HepG2 (cell line): ENCODE measurements at regions not wholly inside any gene's neighbourhood (a gene's known extent, or its start where the extent isn't known, plus 50 kb on each side); places are given as distances from the start of the nearest gene placed in this dataset.

Experiments used
- ATAC-seq: fragments of 200-7000 bp; cut with Tn5 transposase; 3 replicates; pipeline ENCODE4 v1.9.1; 2020; ENCODE audit warnings: mild to moderate bottlenecking, moderate library complexity
- BruUV-seq: library from RNA; stranded (reverse); fragments of 400-500 nt; replicated peaks from 2 replicates; lab custom pipeline; 2021; lab: Mats Ljungman, UMichigan
- CTCF ChIA-PET: fragments of 300-600 bp; formaldehyde crosslinking; extraction: SDS; loops from one replicate; lab custom pipeline; 2021; ENCODE audit warnings: low total read pairs, inconsistent platforms, low intra/inter-chr PET ratio; lab: Yijun Ruan, JAX
- POLR2A ChIA-PET: fragments of 350-600 bp; sonication (Branson Sonifier 250); formaldehyde crosslinking; loops from one replicate; lab custom pipeline; 2020; ENCODE audit warnings: antibody characterized with exemption, inconsistent platforms; lab: Yijun Ruan, JAX
- DNase-seq: peaks from one replicate; pipeline ENCODE4 v3.0.0-alpha.2; 2015; ENCODE audit warnings: low spot score
- FAIRE-seq: peaks from 3 replicates; lab custom pipeline; 2011; peaks lifted over from hg19 to GRCh38; lab: Jason Lieb, UNC
- H2AFZ ChIP-seq: one replicate; pipeline ENCODE4 v1.6.1; 2011; ENCODE audit warnings: low read length, inconsistent platforms
- H3K27ac ChIP-seq: fragments of 300-600 bp; 3 replicates; pipeline ENCODE4 v1.8.0; 2011; ENCODE audit warnings: mixed run types, mild to moderate bottlenecking, mixed read lengths, low read length, inconsistent platforms; ENCODE audit not compliant: insufficient read depth; ENCODE audit errors: extremely low read length
- H3K27me3 ChIP-seq, 2 experiments: fragments of 200-600 bp in 1 of 2; 2 replicates in 1 of 2; 3 replicates in 1 of 2; pipeline versions ENCODE4 v1.6.0 to v1.8.0; 2011; ENCODE audit warnings: low read length in 2 of 2, mild to moderate bottlenecking in 2 of 2, moderate library complexity in 2 of 2, inconsistent platforms in 1 of 2; ENCODE audit not compliant: insufficient read depth in 2 of 2, control insufficient read depth in 1 of 2
- H3K36me3 ChIP-seq, 2 experiments: fragments of 200-600 bp in 1 of 2; replicated peaks in 1 of 2; 2 replicates in 1 of 2; 3 replicates in 1 of 2; pipeline versions ENCODE4 v1.5.1 to v1.8.0; 2011; ENCODE audit warnings: low read length in 2 of 2, inconsistent platforms in 1 of 2; ENCODE audit not compliant: insufficient read depth in 2 of 2, control insufficient read depth in 1 of 2
- H3K4me1 ChIP-seq: 2 replicates; pipeline ENCODE4 v1.5.1; 2012; ENCODE audit warnings: low read length, inconsistent platforms; ENCODE audit not compliant: insufficient read depth
- H3K4me2 ChIP-seq: 2 replicates; pipeline ENCODE4 v1.6.0; 2011; ENCODE audit warnings: low read depth, low read length, inconsistent platforms
- H3K4me3 ChIP-seq, 3 experiments: fragments of 200-600 bp in 1 of 3; sonication (generic), shearing (Covaris generic) in 1 of 3; replicated peaks in 1 of 3; 2 replicates each; pipeline ENCODE4 v1.5.1; 2011 to 2016; ENCODE audit warnings: low read length in 3 of 3, inconsistent platforms in 2 of 3, low read depth in 2 of 3, mild to moderate bottlenecking in 2 of 3, control low read depth in 1 of 3, mixed read lengths in 1 of 3; ENCODE audit not compliant: insufficient read depth in 1 of 3
- H3K79me2 ChIP-seq: one replicate; pipeline ENCODE4 v1.6.1; 2011; ENCODE audit warnings: low read length, inconsistent platforms; ENCODE audit not compliant: insufficient read depth
- H3K9ac ChIP-seq: 2 replicates; pipeline ENCODE4 v1.6.0; 2011; ENCODE audit warnings: mild to moderate bottlenecking, low read depth, low read length, inconsistent platforms; ENCODE audit not compliant: insufficient read depth
- H3K9me3 ChIP-seq: 2 replicates; pipeline ENCODE4 v1.5.1; 2012; ENCODE audit warnings: mild to moderate bottlenecking, low read length
- H4K20me1 ChIP-seq: 2 replicates; pipeline ENCODE4 v1.6.0; 2011; ENCODE audit warnings: inconsistent platforms, mild to moderate bottlenecking, low read length, moderate library complexity; ENCODE audit not compliant: insufficient read depth
- PAF1 ChIP-seq: IDR thresholded peaks from 2 replicates; pipeline ENCODE4 v1.6.1; 2016; ENCODE audit warnings: missing genetic modification reagents, missing compliant biosample characterization
- ZBTB8A ChIP-seq: sonication (generic); formaldehyde crosslinking; IDR thresholded peaks from 2 replicates; pipeline ENCODE4 v1.4.0; 2020; ENCODE audit warnings: mild to moderate bottlenecking, low read depth, missing genetic modification reagents, borderline replicate concordance
- ZMYM4 ChIP-seq: sonication (generic); formaldehyde crosslinking; IDR thresholded peaks from 2 replicates; pipeline ENCODE4 v1.8.1; 2023; ENCODE audit warnings: mild to moderate bottlenecking, missing genetic modification reagents
- ZNF460 ChIP-seq: sonication (generic); formaldehyde crosslinking; IDR thresholded peaks from 2 replicates; pipeline ENCODE4 v1.5.1; 2020; ENCODE audit warnings: missing genetic modification reagents, mild to moderate bottlenecking, borderline replicate concordance
- ZNF570 ChIP-seq: sonication (generic); formaldehyde crosslinking; IDR thresholded peaks from 2 replicates; pipeline ENCODE4 v1.4.0; 2020; ENCODE audit warnings: mild to moderate bottlenecking, missing genetic modification reagents, borderline replicate concordance
- ZNF619 ChIP-seq: sonication (generic); formaldehyde crosslinking; IDR thresholded peaks from 2 replicates; pipeline ENCODE4 v1.4.0; 2020; ENCODE audit warnings: mild to moderate bottlenecking, missing genetic modification reagents
- WGBS: methylation state at CpG from one replicate; pipeline ENCODE4 v1.1.6; 2017; ENCODE audit warnings: low lambda C conversion rate; 5-methylcytosine and 5-hydroxymethylcytosine counted together
- in situ Hi-C: cut with HindIII; loops from 2 replicates; pipeline ENCODE4 v1.10.0; 2017; ENCODE audit warnings: low pct_unique_long_range_greater_than_20kb; ENCODE audit not compliant: extremely low pct_ligation_motif_present
- intact Hi-C: fragments of 100-400 bp; cut with micrococcal nuclease; formaldehyde crosslinking; loops from one replicate; pipeline ENCODE4 v1.10.0; 2022; ENCODE audit not compliant: unreplicated experiment
- TF ChIP-seq, protein P1 (sequence below): sonication (generic); formaldehyde crosslinking; IDR thresholded peaks from 2 replicates; pipeline ENCODE4 v1.4.0; 2020; ENCODE audit warnings: mild to moderate bottlenecking, missing genetic modification reagents, borderline replicate concordance
- TF ChIP-seq, protein P2 (sequence below): IDR thresholded peaks from 2 replicates; pipeline ENCODE4 v1.6.1; 2012; ENCODE audit warnings: low read length, improper control_type of control experiment
- TF ChIP-seq, protein P3 (sequence below): fragments of 450-650 bp; IDR thresholded peaks from 2 replicates; pipeline ENCODE4 v1.6.1; 2016

DNA sequence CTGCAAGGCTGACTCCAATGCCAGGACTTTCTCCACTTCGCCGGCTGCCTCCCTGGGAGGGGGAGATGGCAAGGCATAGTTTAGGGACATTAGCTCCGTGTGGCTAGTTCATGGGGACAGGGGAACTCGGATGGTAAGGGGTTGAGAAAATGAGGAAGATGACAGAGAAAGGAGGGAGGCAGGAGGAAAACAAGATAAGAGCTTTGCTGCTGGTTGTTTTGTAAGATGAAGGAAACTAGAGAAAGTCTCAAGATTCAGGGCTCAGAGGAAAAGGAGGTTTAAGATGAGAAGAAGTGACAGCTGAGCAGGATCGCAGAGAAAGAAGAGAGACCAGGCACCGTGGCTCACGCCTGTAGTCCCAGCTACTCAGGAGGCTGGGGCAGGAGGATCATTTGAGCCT lies 180.9 kb upstream of the RREB1 start:
- no peak overlapping the region for H3K27ac ChIP-seq
- 61% methylated on average over 7 of the region's 7 CpGs for WGBS
- TF ChIP-seq, protein P1, sequence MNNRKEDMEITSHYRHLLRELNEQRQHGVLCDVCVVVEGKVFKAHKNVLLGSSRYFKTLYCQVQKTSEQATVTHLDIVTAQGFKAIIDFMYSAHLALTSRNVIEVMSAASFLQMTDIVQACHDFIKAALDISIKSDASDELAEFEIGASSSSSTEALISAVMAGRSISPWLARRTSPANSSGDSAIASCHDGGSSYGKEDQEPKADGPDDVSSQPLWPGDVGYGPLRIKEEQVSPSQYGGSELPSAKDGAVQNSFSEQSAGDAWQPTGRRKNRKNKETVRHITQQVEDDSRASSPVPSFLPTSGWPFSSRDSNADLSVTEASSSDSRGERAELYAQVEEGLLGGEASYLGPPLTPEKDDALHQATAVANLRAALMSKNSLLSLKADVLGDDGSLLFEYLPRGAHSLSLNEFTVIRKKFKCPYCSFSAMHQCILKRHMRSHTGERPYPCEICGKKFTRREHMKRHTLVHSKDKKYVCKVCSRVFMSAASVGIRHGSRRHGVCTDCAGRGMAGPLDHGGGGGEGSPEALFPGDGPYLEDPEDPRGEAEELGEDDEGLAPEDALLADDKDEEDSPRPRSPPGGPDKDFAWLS (CRISPR knock-in tag) = no peak
- TF ChIP-seq, protein P2, sequence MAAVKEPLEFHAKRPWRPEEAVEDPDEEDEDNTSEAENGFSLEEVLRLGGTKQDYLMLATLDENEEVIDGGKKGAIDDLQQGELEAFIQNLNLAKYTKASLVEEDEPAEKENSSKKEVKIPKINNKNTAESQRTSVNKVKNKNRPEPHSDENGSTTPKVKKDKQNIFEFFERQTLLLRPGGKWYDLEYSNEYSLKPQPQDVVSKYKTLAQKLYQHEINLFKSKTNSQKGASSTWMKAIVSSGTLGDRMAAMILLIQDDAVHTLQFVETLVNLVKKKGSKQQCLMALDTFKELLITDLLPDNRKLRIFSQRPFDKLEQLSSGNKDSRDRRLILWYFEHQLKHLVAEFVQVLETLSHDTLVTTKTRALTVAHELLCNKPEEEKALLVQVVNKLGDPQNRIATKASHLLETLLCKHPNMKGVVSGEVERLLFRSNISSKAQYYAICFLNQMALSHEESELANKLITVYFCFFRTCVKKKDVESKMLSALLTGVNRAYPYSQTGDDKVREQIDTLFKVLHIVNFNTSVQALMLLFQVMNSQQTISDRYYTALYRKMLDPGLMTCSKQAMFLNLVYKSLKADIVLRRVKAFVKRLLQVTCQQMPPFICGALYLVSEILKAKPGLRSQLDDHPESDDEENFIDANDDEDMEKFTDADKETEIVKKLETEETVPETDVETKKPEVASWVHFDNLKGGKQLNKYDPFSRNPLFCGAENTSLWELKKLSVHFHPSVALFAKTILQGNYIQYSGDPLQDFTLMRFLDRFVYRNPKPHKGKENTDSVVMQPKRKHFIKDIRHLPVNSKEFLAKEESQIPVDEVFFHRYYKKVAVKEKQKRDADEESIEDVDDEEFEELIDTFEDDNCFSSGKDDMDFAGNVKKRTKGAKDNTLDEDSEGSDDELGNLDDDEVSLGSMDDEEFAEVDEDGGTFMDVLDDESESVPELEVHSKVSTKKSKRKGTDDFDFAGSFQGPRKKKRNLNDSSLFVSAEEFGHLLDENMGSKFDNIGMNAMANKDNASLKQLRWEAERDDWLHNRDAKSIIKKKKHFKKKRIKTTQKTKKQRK = no peak
- TF ChIP-seq, protein P3, sequence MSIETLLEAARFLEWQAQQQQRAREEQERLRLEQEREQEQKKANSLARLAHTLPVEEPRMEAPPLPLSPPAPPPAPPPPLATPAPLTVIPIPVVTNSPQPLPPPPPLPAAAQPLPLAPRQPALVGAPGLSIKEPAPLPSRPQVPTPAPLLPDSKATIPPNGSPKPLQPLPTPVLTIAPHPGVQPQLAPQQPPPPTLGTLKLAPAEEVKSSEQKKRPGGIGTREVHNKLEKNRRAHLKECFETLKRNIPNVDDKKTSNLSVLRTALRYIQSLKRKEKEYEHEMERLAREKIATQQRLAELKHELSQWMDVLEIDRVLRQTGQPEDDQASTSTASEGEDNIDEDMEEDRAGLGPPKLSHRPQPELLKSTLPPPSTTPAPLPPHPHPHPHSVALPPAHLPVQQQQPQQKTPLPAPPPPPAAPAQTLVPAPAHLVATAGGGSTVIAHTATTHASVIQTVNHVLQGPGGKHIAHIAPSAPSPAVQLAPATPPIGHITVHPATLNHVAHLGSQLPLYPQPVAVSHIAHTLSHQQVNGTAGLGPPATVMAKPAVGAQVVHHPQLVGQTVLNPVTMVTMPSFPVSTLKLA = no peak
- TF ChIP-seq ZMYM4 (CRISPR knock-in tag) (no peak), ZBTB8A (no peak), ZNF460 (CRISPR knock-in tag) (no peak), PAF1 (CRISPR knock-in tag) (no peak), ZNF619 (CRISPR knock-in tag) (no peak), ZNF570 (CRISPR knock-in tag) (no peak)
- TF ChIP-seq, all 625 proteins: peak for 0
- no peak overlapping the region for H2AFZ ChIP-seq
- no peaks in the 10 kb centered on the region for H3K36me3 ChIP-seq
- H3K4me2 ChIP-seq = no peak overlapping the region
- no peak overlapping the region for H3K4me3 ChIP-seq
- intact Hi-C loops (loop anchor here (1.0 kb wide), 1 partner anchor 37 kb away; no protein-coding TSS in a partner anchor), in situ Hi-C loops (no loop called here)
- POLR2A ChIA-PET = no interaction called here
- peaks cover 5% of the 10 kb centered on the region; the same call in 1 of the 2 replicates for H3K4me1 ChIP-seq
- BruUV-seq = no TSS peak
- FAIRE-seq (no peak), ATAC-seq (no peak), DNase-seq (no peak)
- CTCF ChIA-PET = no interaction called here
- no peak overlapping the region for H3K9ac ChIP-seq
- peaks cover 0 to 10% of the 10 kb centered on the region in 2 experiments; a peak in 1 of 5 replicates for H3K27me3 ChIP-seq
- H3K79me2 ChIP-seq = no peaks in the 10 kb centered on the region
- H3K9me3 ChIP-seq = no peaks in the 10 kb centered on the region
- no peaks in the 10 kb centered on the region for H4K20me1 ChIP-seq
